GM19043 (cell line): ENCODE measurements at regions not wholly inside any gene's neighbourhood (a gene's known extent, or its start where the extent isn't known, plus 50 kb on each side); places are given as distances from the start of the nearest gene placed in this dataset.

Experiments
- ATAC-seq: cut with Tn5 transposase; IDR thresholded peaks from one replicate; pipeline ENCODE4 v1.9.1; 2021; ENCODE audit warnings: low read depth; ENCODE audit not compliant: unreplicated experiment

DNA sequence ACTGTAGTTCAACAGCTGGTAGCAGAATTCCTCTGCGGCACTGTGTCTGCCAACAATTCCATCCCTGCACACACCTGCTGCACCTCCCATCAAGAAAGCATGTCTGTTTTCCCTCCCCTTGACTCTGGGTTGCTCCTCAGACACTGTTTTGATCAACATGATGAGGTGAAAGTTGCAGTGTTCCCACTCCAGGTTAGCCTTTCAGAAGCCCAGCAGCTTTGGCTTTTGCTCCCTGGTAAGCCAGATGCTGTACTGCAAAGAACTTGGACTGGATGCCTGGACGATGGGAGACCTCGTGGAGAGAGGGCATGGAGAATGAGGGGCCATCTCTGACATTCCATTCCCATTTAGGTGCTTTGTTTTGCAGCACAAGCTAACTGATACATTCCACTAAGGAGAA, 79.1 kb upstream of the MAFB start:
- ATAC-seq, result no peak

DNA sequence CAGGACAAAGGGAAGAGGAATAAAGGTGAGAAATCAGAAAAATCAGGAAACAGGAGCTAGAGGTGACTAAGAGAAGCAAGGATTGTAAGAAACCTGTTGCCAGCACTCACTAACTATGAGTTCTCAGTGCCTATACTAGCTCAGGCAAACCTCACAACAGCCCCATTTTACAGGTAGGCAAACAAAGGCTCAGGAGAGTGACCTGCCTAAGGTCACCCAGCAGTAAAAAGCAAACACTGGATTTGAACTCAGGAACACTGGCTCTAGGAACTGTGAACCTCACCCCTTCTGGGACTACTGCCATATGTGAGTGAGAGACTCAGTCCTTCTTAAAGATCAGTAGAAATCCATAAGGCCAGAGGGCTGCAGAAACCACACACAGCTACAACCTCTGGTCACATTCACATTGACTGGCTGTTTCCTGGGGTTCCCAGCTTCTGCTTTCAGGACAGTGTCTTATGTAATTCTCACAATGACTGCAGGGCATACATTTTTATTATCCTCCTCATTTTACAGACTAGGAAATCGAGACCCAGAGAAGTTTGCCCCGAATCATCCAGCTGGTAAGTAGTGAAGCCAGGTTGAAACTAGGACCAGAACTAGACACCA, 80.7 kb upstream of the MAFB start:
- no peak for ATAC-seq

DNA sequence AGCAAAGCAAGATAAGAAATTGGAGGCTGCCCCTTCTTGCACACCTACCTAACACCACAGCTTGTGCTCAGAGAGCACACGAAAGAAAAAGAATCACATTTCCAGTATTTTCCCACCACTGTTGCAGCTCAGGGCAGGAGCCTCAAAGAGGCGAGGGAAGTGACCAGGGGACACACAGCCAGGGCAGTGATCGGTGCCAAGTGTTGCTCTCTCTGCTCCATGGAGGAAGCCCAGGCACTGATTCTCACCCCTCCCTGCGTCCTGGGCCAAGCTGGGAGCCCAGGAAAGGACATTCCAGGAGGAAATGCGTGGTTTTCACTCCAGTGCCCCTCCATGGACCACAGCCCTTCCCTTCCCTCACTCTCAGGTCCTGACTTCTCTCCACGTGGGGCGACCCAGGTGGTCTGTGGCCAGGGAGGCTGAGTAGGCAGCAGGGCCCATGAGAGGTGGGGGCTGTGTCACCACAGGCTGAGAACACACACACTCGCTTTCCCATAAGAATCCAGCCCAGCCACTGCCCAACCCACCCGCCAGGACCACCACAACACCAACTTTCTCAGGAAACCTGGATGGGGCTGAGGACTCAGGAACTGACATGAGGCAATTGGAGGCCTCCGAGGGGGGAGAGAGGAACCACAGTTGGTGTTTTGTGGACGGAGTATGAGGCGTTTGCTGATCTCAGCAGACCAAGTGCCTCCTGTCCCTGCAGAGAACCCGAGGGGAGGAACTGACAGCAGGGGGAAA, 81.7 kb upstream of the MAFB start:
- ATAC-seq, result no peak

DNA sequence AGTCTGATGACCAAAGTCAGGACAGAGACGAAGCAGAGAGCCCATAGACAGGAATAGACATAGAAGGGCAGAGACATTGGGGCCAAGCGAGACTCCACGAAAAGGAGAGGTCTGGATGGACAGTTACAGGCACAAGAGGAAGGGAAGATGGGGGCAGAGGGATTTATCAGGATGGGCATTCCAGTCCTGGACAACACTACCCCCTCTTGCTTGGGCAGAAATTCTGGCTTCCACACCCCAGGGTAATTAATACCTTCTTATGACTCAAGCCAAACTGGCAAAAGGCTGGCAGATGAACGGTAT, 82.2 kb upstream of the MAFB start:
- no peak for ATAC-seq

DNA sequence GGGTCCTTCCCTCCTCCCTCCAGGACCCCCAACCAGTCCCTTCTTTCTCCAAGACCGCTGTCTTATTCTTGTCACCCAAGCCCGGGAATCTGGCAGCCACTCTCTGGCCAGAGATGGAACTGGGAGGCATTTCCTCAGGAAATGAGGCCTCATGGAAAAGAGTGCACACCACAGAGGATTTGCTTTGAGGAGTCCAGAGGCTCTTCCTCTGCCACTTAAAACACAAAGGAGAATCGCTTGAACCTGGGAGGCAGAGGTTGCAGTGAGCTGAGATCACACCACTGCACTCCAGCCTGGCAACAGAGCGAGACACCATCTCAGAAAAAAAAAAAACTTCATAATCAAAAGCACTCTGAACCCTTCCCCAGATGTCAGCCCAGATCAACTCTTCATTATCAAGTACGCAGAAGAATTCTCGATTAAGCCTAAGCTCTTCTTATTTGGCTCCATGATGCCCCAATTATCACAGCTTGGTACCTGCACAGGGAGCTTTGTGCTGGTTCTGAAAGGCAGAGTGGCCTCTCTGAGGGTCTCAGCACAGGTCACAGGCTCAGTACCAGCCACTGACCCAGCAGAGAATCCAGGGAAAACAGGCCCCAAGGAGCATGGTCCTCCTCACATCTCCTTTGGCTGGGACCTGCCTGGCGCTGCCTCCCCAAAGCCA, 82.9 kb upstream of the MAFB start:
- ATAC-seq, result no peak

DNA sequence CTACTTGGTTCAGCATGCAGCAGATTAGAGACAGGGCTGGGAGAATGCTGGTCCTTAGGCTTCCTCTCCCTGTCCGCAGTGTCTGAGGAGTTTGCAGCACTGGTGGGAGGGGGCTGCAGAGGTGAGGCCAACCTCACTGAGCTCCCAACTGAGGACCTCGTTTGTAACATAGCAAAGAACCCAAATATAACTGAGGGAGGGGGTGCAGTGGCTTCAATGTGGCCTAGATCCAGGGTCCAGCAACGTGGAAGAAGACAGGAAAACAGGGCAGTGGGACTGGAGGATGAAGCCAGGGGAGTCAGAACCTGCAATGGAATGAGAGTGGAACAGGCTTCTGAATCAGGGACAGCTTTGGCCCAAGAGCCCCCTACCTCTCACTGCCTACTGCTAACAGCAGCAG, 84.3 kb upstream of the MAFB start:
- ATAC-seq, result no peak

DNA sequence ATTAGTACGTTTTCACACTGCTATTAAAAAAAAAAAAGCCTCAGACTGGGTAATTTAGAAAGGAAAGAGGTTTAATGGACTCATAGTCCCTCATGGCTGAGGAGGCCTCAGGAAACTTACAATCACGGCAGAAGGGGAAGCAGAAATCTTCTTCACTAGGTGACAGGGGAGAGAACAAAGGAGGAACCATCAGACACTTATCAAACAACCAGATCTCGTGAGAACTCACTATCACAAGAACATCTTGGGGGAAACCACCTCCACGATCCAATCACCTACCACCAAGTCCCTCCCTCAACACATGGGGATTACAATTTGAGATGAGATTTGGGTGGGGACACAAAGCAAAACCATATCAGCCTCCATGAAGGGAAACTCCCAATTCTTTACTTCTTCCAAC, 85.2 kb upstream of the MAFB start:
- no peak for ATAC-seq

DNA sequence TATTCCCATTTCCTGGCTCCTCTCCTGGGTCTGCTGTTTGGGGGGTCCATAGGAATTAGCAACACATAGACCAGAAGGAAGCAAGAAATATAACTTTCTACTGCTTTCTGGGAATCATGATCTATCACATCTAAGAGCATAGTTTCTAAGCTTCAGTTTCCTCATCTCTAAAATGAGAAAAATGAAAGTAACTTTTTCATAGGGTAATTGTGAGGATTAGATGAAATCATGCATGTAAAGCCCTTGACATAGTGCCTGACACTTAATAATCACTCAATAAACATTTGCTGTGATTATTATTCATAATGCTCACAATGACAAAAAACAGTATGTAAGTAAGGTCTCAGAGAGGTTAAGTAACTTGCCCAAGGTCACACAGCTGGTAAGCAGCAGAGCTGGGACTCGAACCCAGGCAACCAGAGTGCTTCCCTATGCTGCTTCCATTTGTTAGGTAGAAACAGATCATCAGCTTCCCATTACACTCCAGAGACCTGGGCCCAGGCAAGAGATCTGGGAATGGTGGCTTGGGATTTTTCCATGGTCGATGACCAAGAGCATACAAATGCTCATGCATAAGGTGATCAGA, 86.6 kb upstream of the MAFB start:
- ATAC-seq, result no peak

DNA sequence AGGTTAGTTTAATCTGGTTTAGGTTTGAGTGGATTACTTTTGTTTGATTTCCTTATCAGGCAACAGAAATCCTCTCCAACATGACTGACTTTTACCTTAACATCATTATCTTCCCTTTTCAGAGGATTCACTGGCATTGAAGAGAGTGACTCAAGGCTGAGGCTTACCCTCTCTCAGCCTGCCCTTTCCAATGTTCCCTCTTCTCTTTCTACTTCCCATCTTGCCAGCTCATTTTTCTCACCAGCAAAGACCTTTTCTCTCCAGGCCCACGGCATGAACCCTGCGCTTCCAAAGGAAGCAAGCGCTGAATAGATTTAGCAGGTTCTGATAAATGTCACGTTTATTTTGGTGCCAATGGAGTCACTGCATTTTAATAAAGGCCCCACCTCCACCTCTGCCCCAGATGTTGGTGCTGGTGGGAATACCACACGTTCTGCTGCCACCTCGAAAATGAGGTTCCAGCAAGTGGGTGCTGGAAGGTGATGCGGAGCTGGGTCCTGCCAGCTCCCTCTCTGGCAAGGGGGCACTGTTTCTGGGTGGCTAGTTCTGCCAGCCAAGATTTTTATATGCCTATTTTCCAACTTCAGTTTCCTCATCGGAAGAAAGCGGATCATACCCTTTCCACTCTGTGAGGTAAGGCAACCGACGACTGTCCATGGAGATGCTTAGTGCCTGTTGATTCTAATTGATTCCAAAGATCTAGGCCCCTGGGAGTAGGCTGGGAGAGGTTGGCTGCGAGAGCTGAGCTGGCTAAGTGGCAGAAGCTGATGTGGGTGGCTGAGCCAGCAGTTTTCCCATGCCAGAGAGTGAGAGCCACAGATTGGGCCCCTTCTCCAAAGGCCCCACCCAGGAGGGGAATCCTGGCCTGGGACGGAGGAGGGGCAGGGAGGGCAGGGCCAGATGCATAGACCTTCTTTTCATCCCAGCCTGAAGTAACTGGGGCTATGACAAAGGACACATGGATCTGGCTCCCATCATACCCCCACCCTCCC, 87.7 kb upstream of the MAFB start:
- ATAC-seq, result no peak

DNA sequence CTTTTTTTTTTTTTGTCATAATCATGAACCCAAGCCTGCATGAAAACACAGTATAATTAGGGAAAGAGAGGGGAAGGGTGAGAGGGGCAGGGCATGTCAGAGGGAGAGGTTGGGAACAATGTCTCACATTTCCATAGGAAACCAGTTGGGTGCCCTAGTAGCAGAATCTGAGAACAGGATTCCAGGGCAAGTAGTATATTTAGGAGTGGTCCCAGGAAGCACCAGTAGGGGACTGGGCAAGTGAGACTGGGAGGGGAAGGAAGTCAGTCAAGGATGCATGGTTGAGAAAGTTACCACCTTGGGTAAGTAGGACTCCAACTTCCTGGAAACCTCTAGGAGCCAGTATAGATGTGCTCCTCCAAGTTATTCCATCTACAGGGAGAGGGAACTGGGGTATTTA, 88.6 kb upstream of the MAFB start:
- ATAC-seq, result no peak

DNA sequence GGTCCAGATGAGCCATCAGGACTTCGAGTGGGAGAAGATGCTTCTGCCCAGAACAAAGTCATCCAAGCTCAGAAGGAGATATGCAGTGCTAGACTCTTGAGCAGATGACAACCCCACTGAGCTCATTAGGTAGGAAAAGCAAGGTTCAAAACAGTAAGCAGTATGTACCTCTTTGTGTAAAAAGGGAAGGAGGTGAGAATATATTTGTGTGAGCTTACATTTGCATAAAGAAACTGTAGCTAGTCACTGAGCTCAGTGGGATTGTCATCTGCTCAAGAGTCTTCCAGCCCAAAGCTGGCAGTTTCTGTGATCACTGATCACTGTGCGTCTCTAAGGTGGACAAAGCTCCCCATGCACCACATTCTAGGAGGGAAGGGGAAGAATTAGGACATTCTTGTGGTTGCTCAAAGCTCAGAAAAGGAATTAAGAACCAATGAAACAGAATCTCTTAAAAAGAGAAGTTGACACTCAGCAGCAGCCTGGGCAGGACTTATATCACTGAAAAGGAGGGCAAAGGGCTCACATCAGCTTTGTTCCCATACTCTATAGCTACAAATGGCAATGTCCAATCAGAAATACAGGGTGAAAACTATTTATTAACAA, 90.0 kb upstream of the MAFB start:
- ATAC-seq, result no peak

DNA sequence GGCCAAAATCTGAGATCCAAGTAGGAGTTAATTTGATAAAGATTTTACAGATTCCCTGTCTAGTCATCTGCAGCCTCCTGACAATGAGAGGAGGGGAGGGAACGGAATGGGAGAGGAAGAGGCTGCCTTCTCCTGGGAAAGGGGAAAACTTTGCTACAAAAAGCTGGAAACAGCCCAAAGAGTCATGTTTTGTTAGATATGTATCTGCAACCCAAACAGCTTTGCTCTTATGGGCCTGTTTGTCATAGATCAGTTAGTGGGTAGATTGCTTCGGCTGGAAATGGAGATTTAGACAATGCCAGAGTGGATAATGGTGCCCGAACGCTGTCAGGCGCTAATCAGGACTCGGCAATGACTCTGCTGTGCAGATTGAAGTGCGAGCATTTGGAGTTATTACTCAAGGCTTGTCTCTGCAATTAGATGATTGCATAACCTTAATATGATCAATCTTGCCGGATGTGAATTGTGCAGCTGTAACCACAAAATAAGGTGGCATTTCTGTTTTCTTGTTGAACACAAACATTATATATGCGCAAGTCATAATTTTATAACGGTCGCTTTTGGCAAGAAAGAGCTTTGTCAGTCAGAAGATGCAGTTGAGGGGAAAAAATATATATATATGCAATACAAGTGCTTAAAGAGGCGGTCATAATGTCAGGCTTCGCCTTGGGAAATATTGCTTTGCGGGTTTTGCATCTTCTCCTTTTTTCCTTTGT, 92.4 kb upstream of the MAFB start:
- ATAC-seq, result no peak

DNA sequence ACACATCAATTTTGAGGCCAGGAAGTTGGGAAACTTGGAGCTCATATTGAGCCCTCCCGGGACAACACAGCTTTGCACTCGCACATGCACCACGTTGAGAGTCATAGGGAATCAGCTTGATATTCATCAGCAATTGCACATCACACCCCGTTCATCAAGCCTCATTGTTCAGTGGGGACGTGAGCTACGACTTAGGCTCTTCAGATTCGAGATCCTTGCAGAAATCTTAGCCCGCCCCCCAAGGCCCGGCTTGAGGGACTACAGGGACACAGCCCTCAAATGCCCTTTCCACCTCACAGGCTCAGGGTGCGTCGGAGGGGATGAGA, 93.0 kb upstream of the MAFB start:
- no peak for ATAC-seq

DNA sequence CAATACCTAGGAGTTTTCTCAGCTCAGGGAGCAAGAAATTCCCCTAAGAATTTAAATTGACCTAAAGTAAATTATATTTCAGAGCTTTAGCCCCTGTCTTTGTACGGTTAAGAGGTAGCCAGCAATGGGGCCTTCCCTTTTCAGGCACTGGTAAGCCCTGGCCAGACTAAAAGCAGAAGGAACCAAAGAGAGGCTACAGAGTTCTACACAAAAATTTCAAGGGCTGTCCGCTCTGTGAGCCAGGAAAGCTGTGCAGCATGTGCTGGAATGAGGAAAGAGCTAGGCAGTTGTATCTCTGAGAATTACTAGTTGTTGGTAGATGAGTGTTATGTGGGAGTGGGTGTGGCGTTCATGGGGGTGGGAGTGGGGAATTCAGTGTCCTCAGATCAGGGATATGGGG, 96.3 kb upstream of the MAFB start:
- ATAC-seq, result no peak

DNA sequence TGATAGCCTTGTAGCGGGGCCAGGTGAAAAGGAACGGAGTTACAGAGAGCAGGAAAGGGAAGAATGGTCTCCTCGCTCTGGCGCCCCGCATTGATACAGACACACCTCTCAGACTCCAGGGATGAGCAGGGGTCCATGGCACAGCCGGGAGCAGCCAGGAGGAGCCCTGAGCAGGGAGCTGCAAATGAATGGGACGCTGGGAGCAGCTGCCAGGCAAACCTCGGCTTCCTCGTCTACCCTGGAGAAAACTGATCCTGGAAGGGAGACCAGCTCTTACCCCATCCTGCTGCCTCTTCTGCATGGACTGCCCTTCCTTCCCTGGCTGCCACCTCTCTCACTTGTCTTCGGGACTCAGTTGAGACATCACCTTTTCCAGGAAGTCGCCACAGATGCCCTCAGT, 97.3 kb upstream of the MAFB start:
- ATAC-seq, result no peak

DNA sequence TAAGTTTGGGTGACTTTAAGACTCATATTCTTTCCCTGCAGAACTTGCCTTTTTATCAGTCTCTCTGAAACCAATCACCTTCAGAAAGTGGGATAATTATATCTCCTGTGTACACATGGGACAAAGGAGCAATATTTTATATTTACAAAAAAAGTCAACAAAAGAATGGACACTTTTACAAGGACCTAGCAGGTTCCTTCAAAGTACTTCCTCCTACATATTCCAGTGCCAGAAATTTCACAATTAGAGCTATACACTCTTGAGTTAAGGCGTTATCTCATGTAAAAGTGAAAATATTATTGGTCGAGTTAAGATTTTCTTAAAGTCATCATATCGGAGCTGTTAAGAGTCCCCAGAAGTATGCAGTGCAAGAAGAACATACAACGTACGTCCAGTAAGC, 98.9 kb upstream of the MAFB start:
- ATAC-seq, result no peak

DNA sequence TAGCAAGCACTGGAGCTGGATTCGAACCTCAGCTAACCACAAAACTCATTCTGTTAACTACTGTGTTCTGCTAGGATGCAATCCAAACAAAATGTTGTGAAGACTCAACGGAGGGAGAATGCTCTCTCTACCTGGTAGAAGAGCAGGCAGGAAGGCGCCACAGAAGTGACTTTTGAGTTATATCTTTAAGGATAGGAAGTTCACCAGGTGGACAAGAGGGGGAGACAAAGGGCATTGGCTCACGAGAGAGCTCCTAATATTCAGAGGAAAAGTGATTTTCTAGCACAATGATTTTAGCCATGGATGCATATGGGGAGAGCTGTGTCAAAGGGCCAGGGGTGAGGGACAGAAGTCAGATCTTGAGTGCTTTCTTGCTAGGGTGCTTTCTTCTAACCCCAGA, 108.4 kb upstream of the MAFB start:
- no peak for ATAC-seq

DNA sequence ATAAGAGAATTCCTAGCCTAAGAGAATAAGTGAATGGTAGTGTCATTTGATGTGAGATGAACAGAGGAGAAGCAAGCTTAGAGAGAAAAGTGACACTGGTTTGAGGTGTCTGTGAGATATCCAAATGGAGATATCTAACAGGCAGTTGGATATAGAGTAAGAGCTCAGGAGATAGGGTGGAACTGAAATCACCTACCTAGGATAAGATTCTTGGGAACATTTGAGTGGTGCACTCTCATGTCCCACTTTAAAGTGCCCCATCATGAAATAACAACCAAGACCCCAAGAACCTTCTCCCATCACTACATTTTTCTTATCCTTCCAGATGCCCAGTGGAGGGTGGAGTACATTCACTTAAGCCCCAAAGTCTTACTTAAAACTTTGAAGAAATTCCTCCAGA, 109.0 kb upstream of the MAFB start:
- no peak for ATAC-seq

DNA sequence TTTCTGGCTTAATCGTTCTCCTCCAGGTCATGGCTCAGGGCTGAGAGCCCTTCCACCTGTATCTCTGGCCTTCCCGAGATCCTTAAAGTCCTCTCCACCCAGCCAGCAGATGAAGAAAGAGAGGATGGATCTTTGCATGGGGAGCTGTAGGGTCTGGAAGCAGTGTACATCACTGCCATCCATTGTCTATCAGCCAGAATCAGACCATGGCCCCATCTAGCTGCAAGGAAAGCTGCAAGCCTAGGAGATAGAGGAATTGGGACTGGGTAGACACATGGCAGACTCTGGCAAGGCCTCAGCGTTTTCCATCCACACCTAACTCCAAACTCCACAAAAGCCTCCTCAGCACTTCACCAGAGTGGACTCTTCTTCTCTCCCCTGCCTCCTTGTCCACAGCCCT, 113.8 kb upstream of the MAFB start:
- no peak for ATAC-seq

DNA sequence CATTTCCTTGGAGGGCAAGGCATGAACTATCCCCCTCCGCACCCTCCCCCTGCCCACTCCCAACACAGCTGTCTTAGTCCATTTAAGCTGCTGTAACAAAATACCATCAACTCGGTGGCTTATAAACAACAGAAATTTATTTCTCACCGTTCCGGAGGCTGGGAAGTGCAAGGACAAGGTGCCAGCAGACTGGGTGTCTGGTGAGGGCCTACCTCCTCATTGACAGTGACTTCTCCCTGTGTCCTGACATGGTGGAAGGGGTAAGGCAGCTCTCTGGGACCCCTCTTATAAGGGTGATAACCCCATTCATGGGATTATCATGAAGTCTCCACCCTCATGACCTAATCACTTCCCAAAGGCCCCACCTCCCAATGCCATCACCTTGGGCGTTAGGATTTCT, 114.3 kb upstream of the MAFB start:
- no peak for ATAC-seq
